Right cardiac atrium (tissue), 5 donors: ENCODE measurements at regions not wholly inside any gene's neighbourhood (a gene's known extent, or its start where the extent isn't known, plus 50 kb on each side); places are given as distances from the start of the nearest gene placed in this dataset.
"Not testable (repeated sequence)": the region's sequence is repeated elsewhere in the genome, so short reads cannot be mapped to it uniquely, and the experiment has no call there.

Experiments used
- ATAC-seq, 2 donors: fragments of 200-7000 bp; cut with Tn5 transposase; one replicate each; pipeline versions ENCODE4 v1.8.0 to v1.9.1; 2020; ENCODE audit warnings: moderate library complexity in 2 of 2, mild to moderate bottlenecking in 1 of 2
- DNase-seq, 3 donors: peaks; one replicate each; pipeline ENCODE4 v3.0.0-alpha.2; 2020
- H3K27ac ChIP-seq: one replicate; pipeline ENCODE4 v1.5.1; 2013; ENCODE audit warnings: mild to moderate bottlenecking, low read length, control low read depth, moderate library complexity
- H3K27me3 ChIP-seq: one replicate; pipeline ENCODE4 v1.6.1; 2013; ENCODE audit not compliant: control insufficient read depth, insufficient read depth
- H3K4me1 ChIP-seq: one replicate; pipeline ENCODE4 v1.6.1; 2013; ENCODE audit warnings: low read length; ENCODE audit not compliant: control insufficient read depth, insufficient read depth
- H3K4me3 ChIP-seq: one replicate; pipeline ENCODE4 v1.5.1; 2013; ENCODE audit warnings: low read length, control low read depth
- H3K9me3 ChIP-seq: one replicate; pipeline ENCODE4 v1.6.1; 2013; ENCODE audit warnings: low read length; ENCODE audit not compliant: control insufficient read depth
- WGBS: extraction: QIAGEN DNeasy Blood & Tissue Kit; methylation state at CpG from one replicate; pipeline ENCODE4 v1.1.7; 2013; 5-methylcytosine and 5-hydroxymethylcytosine counted together
- intact Hi-C, 4 donors: fragments of 100-400 bp; cut with DNase I; formaldehyde crosslinking; loops; one replicate each; pipeline versions ENCODE4 v1.11.0 to v1.14.0; 2022 to 2023
- donor health status: healthy with polysubstance abuse.
- donor health status: DM: no; HTN: yes; CAD: no.
- donor health status: DM: no; HTN: no; CAD: no.
- donor health status: DM: no; HTN: yes; CAD: no; lungs with severe emphysema.
- donor health status: DM: yes; HTN: yes; CAD: no.

DNA sequence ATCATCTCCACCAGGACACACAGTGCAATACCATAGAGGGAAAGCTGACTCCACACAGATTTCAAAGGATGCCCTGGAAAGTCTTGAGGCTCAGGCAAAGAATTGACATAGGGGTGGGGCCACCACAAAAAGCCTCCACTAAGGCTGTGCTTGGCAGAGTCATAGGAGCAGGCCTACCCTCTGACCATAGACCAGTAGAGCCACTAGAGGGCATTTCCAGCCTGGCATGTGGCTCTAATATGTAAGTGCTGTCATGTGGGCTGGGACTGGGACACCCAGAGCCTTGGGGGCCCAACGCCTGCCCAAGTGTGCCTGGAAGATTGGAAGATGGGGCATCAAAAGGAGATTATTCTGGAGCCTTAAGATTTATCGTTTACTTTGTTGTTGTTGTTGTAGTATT lies 726.0 kb downstream of the DNAH5 start:
- no peak for DNase-seq
- 72% methylated on average over 2 of the region's 2 CpGs for WGBS

DNA sequence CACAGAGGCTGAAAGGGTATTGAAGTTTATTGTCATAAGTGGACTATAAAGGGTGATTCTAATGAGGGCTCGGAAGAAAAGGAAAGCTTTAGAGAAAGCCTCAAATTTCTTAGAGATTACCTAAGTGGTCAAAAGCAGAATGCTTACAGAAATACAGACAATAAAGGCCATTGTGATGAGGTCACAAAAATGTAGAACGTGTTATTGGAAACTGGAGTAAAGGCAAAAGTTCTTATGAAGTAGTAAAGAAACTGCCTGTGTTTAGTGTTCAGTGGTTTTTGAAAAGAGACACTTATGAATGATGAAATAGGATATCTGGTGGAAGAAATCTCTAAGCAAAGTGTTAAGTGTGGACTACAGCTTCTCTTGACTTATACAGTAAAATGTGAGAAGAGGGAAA lies 726.9 kb downstream of the DNAH5 start:
- ATAC-seq (no peak), DNase-seq (no peak)
- H3K9me3 ChIP-seq: peaks cover 7% of the 10 kb centered on the region
- no peak overlapping the region for H3K4me3 ChIP-seq
- no peaks in the 10 kb centered on the region for H3K4me1 ChIP-seq
- H3K27me3 ChIP-seq: no peaks in the 10 kb centered on the region
- intact Hi-C loops: no loop called here
- no peak overlapping the region for H3K27ac ChIP-seq
- 51% methylated on average over 2 of the region's 2 CpGs for WGBS

More for the DNA sequence above, 726.0 kb downstream of the DNAH5 start:
- peaks cover 7% of the 10 kb centered on the region for H3K9me3 ChIP-seq
- no peak overlapping the region for H3K4me3 ChIP-seq
- H3K27me3 ChIP-seq: no peaks in the 10 kb centered on the region
- H3K27ac ChIP-seq: no peak overlapping the region
- intact Hi-C loops: no loop called here
- no peaks in the 10 kb centered on the region for H3K4me1 ChIP-seq
- peak in 1 of 2 donors; percentile 14 for ATAC-seq

DNA sequence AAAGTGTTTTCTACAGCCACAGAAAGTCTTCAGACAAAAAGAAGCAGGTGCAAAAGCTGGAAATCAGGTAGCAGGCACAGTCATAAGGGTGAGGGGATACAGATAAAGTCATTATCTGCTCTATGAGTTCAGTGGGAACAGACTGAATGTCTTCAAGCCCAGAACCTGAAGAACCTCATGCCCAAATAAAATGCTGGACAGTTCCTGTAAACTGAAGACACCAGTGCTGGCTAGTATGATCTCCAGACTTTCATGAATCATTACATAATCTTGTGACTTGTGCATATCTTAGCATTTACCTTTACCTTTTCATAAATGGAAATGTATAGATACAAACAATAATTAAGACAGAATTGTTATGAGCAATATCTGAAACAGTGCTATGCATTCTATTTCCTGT lies 728.7 kb downstream of the DNAH5 start:
- ATAC-seq: no peak
- intact Hi-C loops: no loop called here
- Histone ChIP-seq H3K4me3 (no peak overlapping the region), H3K27ac (no peak overlapping the region), H3K27me3 (no peaks in the 10 kb centered on the region), H3K4me1 (no peaks in the 10 kb centered on the region), H3K9me3 (peaks cover 5% of the 10 kb centered on the region)
- DNase-seq: no peak

DNA sequence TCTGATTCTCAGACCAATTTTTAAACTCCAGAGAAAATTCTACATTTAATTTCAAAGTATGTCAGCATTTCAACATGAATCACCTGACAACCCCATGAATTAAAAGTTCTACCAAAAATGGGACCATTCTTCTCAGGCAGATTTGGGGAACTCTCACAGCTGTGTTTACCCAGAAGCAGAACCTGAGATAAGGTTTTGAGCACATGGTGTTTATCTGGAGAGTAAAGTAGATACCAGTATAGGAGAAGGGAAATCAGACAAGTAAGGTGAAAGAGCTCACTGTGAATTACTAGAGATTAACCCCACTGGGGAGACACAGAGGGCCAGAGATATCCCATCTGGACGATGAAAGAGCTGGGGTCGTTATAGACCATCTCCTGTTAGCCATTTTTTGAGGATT lies 729.1 kb downstream of the DNAH5 start:
- H3K9me3 ChIP-seq: peaks cover 5% of the 10 kb centered on the region
- no peak overlapping the region for H3K27ac ChIP-seq
- DNase-seq: no peak
- no peaks in the 10 kb centered on the region for H3K27me3 ChIP-seq
- no peaks in the 10 kb centered on the region for H3K4me1 ChIP-seq
- 12% methylated on average over 2 of the region's 2 CpGs for WGBS
- no peak for ATAC-seq
- no peak overlapping the region for H3K4me3 ChIP-seq
- intact Hi-C loops: no loop called here

DNA sequence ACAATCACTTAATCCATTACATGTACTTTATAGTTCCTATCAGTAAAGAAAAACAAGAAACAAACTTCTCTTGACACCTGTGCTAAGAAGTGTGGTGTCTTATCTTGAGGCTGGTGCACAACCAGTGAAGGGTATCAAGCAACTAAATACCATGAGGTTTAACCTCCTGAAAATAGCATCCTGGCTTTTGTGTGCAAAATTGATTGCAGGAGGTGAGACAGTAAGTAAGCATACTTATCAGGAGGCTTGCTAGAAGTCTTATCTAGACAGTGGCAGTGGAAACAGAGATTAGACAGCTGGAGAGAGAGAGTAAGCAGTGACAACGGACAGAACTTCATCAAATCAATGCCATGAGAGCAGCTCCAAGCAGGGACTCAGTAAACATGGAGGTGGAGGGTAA lies 730.3 kb downstream of the DNAH5 start:
- DNase-seq (no peak), ATAC-seq (no peak)
- no peak overlapping the region for H3K4me3 ChIP-seq
- intact Hi-C loops: no loop called here
- H3K27ac ChIP-seq: no peak overlapping the region
- peaks cover 5% of the 10 kb centered on the region for H3K9me3 ChIP-seq
- WGBS: 11% methylated on average over 1 of the region's 1 CpG
- H3K4me1 ChIP-seq: no peaks in the 10 kb centered on the region
- H3K27me3 ChIP-seq: no peaks in the 10 kb centered on the region

DNA sequence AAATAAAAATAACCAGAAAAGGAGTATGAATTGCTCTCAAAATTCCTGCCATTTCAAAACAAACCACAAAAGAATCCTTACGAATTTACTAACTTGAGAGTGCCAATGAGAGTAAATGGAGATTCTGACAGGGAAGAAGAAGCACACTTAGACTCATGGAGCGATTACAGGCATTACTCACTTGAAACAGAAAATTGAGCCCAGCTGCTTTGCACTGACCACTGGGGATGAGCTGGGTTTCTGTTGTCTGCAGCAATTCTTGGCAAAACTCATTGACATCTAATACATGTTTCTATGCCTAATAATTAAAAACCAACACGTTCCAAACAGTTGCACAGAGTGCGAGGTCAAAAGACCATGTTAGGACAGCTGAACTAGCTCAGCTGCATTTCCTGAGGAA lies 731.6 kb downstream of the DNAH5 start:
- no peak overlapping the region for H3K27ac ChIP-seq
- DNase-seq: no peak
- intact Hi-C loops: no loop called here
- 79% methylated on average over 4 of the region's 4 CpGs for WGBS
- no peak for ATAC-seq
- peaks cover 3% of the 10 kb centered on the region for H3K9me3 ChIP-seq
- no peaks in the 10 kb centered on the region for H3K27me3 ChIP-seq
- no peak overlapping the region for H3K4me3 ChIP-seq
- no peaks in the 10 kb centered on the region for H3K4me1 ChIP-seq

DNA sequence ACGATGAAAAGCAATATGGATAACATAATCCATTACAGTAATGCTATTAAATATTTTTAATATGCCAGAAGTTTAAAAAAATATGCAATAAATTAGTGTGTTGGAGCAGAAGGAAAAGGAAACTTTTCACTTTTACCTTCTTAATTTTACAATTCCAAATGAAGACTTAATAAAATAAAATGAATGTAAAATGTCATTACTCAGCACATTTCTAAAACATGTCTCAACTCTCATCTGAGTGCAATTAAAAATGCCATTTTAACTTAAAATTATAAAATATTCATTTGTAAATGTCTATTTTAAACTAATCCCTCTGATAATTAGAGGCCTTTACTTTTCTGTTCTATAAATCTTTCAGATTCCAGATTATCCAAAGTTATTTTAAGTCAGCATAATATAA lies 733.4 kb downstream of the DNAH5 start:
- ATAC-seq: no peak
- 92% methylated on average over 1 of the region's 1 CpG for WGBS

DNA sequence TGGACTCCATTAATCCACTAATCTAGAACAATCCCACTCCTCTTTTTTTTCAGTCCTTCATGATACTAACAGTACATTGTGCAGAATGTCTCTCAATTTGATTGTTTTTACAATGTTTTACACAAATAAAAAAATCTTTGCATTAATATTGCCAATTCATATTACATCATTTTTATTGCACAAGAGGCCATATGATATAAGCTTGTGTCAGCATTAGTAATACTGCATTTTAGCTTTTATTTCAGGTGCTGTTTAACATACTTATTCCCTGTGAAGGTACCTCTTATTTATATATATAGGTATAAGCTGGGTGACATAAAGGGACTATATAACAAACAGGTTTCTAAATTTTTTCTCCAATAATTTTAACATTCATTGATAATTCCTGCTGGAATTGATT lies 737.4 kb downstream of the DNAH5 start:
- intact Hi-C loops: no loop called here
- H3K27me3 ChIP-seq: no peaks in the 10 kb centered on the region
- DNase-seq (no peak), ATAC-seq (no peak)
- no peaks in the 10 kb centered on the region for H3K4me1 ChIP-seq
- peaks cover 2% of the 10 kb centered on the region for H3K9me3 ChIP-seq
- no peak overlapping the region for H3K27ac ChIP-seq
- no peak overlapping the region for H3K4me3 ChIP-seq

More for the DNA sequence above, 733.4 kb downstream of the DNAH5 start:
- Histone ChIP-seq H3K9me3 (peaks cover 3% of the 10 kb centered on the region), H3K4me3 (no peak overlapping the region), H3K27me3 (no peaks in the 10 kb centered on the region), H3K27ac (no peak overlapping the region), H3K4me1 (no peaks in the 10 kb centered on the region)
- intact Hi-C loops: no loop called here
- DNase-seq: no peak

DNA sequence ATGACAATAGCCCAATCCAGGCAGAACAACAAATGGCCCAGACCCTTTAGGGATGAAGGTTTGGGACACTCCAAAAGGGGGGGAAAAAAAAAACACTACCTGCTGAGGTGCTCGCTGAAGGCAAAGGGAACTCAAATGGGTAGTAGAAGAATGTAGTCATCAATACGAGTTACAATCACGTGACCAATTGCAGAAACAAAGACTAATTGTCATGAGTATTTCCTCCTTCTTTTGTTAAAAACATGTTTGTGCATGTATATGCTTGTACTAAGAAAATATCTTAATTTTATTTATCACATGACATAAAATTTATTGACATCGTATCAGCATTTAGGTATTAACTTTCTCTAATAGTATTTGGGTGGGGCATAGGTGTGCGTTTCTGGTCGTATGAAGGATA lies 743.5 kb downstream of the DNAH5 start:
- intact Hi-C loops: no loop called here
- WGBS: 76% methylated on average over 6 of the region's 6 CpGs
- no peaks in the 10 kb centered on the region for H3K4me1 ChIP-seq

DNA sequence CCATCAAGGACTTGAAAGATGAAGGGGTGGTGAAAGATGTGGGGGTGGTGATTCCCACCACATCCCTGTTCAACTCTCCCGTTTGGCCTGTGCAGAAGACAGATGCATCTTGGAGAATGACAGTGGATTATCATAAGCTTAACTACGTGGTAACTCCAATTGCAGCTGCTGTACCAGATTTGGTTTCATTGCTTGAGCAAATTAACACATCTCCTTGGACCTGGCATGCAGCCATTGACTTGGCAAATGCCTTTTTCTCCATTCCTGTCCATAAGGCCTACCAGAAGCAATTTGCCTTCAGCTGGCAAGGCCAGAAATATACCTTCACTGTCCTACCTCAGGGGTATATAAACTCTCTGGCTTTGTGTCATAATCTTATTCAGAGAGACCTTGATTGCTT lies 746.3 kb downstream of the DNAH5 start:
- H3K4me3 ChIP-seq, H3K9me3 ChIP-seq, H3K4me1 ChIP-seq, H3K27ac ChIP-seq, ATAC-seq, intact Hi-C loops, DNase-seq, H3K27me3 ChIP-seq: not testable (repeated sequence)
- 41% methylated on average over 2 of the region's 2 CpGs for WGBS

More for the DNA sequence above, 743.5 kb downstream of the DNAH5 start:
- H3K27ac ChIP-seq: no peak overlapping the region
- no peak overlapping the region for H3K4me3 ChIP-seq
- H3K9me3 ChIP-seq: peaks cover 2% of the 10 kb centered on the region
- H3K27me3 ChIP-seq: no peaks in the 10 kb centered on the region
- DNase-seq (no peak), ATAC-seq (no peak)

DNA sequence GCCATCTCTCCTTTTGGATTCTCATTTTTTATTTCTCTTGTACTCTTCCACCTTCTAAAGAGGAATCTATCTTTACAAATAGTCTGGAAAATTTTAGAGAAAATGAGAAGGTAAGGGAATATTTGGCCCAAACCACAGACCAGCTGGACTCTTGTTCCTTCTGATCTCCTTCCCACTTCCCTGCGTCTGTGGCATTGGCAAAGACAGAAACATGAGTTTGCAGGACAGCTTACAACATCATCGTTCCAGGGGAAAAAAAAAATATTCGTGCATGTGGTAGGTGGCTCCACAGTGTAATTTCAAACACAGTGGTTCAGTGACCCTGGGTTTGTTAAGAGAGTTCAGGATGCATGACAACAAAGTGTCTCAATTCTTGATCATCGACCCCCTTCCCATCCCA lies 755.0 kb downstream of the DNAH5 start:
- H3K27me3 ChIP-seq: no peaks in the 10 kb centered on the region
- H3K4me1 ChIP-seq: no peaks in the 10 kb centered on the region
- WGBS: 67% methylated on average over 4 of the region's 4 CpGs
- no peak overlapping the region for H3K4me3 ChIP-seq
- intact Hi-C loops: no loop called here
- no peak for ATAC-seq
- no peak for DNase-seq
- H3K27ac ChIP-seq: no peak overlapping the region
- peaks cover 4% of the 10 kb centered on the region for H3K9me3 ChIP-seq

DNA sequence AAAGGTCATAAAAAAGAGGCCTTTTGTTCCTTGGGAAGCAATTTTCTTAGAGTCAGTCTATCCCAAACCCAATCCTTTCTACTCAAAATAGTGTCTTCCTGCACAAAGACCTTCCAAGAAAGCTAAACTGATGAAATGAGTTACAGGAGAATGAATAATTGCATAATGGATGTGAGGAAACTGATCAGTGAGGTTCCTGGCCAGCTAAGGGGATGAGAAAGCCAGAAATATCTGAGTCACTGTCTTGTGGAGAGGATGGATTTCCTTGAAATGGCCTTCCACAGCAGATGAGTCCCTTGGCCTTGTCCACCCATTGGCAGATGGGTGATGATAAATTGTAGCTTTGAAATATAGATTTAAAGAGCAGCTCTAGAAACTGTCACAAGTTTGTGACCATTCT lies 756.1 kb downstream of the DNAH5 start:
- Histone ChIP-seq H3K9me3 (peaks cover 7% of the 10 kb centered on the region), H3K4me3 (no peak overlapping the region), H3K27ac (no peak overlapping the region), H3K4me1 (no peaks in the 10 kb centered on the region), H3K27me3 (no peaks in the 10 kb centered on the region)
- no peak for ATAC-seq
- intact Hi-C loops: no loop called here
- no peak for DNase-seq
